GM12874 (cell line): ENCODE measurements at regions not wholly inside any gene's neighbourhood (a gene's known extent, or its start where the extent isn't known, plus 50 kb on each side); places are given as distances from the start of the nearest gene placed in this dataset.

ENCODE experiments used
- TF ChIP-seq, protein P1 (sequence below): IDR thresholded peaks from 2 replicates; pipeline ENCODE4 v1.5.1; 2011; ENCODE audit warnings: low read depth, mild to moderate bottlenecking, control low read depth, low read length, moderate library complexity; ENCODE audit not compliant: insufficient read depth

DNA sequence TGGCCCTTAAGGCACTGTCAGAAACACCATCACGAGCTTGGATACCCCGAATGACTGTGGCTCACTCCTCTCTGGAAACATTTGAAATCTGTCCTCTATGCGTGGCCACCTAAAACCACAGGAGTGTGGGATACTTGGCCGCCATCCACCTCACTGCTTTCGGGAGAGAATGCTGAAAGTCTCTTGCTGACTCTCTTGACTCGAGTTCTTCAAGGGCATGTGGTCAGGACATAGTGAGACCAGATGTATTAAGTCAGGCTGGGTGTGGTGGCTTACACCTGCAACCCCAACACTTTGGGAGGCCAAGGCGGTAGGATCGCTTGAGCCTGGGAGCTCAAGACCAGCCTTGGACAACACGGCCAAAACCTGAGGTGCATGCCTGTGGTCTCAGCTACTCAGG lies 174.7 kb upstream of the ALG10B start:
- TF ChIP-seq, protein P1, sequence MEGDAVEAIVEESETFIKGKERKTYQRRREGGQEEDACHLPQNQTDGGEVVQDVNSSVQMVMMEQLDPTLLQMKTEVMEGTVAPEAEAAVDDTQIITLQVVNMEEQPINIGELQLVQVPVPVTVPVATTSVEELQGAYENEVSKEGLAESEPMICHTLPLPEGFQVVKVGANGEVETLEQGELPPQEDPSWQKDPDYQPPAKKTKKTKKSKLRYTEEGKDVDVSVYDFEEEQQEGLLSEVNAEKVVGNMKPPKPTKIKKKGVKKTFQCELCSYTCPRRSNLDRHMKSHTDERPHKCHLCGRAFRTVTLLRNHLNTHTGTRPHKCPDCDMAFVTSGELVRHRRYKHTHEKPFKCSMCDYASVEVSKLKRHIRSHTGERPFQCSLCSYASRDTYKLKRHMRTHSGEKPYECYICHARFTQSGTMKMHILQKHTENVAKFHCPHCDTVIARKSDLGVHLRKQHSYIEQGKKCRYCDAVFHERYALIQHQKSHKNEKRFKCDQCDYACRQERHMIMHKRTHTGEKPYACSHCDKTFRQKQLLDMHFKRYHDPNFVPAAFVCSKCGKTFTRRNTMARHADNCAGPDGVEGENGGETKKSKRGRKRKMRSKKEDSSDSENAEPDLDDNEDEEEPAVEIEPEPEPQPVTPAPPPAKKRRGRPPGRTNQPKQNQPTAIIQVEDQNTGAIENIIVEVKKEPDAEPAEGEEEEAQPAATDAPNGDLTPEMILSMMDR, result no peak

DNA sequence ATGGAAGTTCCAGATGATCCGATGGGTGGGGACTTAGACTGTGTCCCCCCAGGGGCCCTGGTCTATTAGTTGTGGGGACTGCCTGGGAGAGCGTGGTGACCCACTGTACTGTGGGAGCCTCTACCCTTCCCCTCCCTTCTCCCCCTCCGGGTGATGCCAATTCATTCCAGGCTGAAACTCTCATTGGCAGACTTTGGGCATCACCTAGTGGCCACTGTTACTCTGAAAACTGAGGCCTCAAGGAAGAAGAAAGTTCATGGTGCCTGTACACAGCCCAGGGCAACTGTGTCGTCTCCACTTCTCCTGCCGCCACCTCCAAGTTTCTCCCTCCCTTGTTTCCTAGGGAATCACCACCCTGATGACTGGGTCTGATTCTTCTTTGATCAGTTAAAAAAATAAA lies 173.6 kb upstream of the ALG10B start:
- TF ChIP-seq, protein P1, result no peak

DNA sequence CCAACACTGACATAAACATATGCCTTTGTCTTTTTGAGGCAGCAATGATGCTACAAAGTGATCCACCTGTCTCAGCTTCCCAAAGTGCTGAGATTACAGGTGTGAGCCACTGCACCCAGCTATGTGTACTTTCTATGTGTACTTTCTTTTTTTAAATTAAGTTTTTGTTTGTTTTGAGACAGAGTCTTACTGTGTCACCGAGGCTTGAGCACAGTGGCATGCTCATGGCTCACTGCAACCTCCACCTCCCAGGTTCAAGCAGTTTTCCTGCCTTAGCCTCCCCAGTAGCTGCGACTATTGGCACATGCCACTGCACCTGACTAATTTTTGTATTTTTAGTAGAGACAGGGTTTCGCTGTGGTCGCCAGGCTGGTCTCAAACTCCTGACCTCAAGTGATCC lies 172.5 kb upstream of the ALG10B start:
- TF ChIP-seq, protein P1, result no peak

DNA sequence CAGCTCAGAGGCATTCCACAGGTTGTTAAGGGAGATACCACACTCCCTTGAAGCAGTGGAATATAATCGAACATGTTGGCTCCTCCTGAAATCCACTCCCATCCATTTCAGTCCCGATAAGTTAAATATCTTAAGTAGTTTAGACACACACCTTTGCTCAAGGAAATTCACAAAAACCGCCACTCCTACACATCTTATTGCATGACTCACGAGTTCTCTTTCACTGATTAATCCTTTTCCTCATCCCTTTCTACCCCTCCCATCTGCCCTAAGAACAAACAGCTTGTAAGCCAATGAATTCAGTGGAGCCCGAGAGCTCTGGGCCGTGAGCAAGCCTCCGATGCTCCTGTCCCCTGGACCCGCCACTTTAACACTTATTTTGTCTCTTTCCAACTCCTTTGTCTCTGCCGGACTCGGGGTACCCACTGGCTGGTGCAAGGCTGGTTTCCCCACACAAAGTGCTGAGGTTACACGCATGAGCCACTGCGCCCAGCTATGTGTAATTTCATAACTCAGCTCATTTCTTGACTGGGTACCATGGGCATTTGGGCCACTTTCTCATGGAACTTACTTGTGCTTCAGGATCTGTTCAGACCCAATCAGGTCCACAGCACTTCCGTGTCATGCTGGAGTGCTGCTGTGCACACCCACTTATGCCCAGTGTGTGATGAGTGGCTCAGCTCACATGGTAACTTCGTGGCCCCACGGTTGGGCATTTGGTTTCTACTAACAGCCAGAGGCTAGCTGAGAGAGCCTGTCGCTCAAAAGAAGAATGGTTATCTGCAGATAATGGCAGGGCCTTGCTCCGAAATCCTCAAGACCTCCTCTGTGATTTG lies 171.8 kb upstream of the ALG10B start:
- TF ChIP-seq, protein P1, result no peak

DNA sequence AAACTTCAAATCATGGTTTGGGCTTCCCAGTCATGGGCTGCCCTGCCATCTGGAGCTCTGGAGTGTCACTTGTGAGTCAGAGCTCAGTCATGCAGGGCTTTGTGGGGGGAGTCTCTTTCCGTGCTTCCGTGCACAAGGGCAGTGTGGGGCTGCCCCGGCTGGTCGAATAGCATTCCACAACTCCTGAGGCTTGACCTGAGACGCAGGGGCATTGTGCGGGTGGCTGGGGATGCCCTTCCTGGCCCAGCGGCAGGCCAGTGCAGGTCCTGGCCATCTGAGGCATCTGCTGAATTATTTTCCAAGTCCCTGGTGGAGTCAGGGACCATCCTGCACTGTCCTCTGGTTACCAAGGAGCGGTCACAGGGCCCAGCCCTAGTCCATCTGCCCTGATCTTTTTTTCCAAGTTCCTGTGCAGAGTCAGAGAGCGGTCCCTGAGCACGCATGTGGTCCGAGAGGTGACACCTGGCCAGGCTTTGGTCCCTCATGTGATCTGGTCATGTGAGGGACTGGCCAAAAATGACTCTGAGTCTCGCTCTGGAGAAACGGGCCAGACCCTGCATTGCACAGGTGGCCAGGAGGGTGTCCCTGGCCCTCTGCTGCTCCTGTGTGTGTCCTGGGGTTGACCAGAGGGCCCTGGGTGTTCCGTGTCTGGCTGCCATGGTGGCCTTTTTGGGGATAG lies 167.0 kb upstream of the ALG10B start:
- TF ChIP-seq, protein P1, result no peak

DNA sequence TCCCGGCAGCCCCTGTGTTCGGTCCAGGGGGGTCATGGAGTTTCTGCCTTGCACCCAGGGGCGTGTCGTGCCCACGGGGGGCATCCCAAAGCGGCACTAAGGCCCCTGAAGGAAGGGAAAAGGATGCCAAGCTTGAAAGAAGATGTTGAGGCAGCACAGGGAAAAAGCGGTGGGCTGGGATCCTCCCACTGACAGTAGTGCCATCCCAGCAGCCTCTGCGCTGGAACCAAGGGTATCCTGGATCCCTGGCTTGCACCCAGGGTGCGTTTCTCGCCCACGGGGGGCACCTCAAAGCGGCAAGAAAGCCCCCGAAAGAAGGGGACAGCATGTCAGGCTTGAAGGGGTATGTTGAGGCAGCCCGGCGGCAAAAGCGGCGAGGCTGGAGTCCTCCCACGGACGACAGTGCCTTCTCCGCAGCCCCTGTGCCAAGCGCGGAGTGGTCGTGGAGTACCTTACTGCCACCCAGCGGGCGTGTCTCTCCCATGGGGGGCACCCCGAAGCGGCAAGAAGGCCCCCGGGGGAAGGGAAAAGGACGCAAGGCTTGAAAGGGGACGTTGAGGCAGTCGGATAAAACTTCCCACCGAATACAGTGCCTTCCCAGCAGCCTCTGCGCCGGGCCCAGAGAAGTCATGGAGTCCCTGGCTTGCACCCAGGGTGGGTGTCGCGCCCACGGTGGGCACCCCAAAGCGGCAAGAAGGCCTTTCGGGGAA lies 164.4 kb upstream of the ALG10B start:
- TF ChIP-seq, protein P1, result no peak
